ENCODE measurements at regions not wholly inside any gene's neighbourhood (a gene's known extent, or its start where the extent isn't known, plus 50 kb on each side); places are given as distances from the start of the nearest gene placed in this dataset.

DNA sequence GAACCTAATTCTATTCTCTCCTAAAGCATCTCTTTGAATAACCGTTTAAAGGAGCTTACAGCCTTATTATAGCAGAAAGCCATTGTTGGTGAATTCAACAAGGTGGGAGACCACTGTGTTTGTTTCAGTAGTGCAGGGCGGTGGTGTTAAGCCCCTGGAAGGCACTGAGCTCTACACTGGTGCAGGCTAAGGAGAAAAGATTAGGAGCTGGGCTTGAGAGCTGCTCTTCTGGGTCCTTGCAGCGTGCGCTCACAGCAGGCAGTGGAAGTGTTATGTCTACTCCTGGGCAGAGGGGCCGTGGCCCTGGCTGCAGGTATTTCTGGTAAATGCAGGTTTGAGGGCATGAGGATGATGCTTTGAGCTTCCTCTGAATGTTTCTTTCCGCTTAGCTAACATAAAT lies 361.2 kb downstream of the RNF144B start:
- TF ChIP-seq POLR2A (IDR thresholded peaks at IDR 0.05; ENCODE audit: low read length) = no peak
- TF ChIP-seq GATA1 (IDR thresholded peaks at IDR 0.05; ENCODE audit: low read depth, low read length) = no peak
